Psoas muscle (tissue), 7 donors: ENCODE measurements at regions not wholly inside any gene's neighbourhood (a gene's known extent, or its start where the extent isn't known, plus 50 kb on each side); places are given as distances from the start of the nearest gene placed in this dataset.
"Not testable (repeated sequence)": the region's sequence is repeated elsewhere in the genome, so short reads cannot be mapped to it uniquely, and the experiment has no call there.

Experiments used
- ATAC-seq, 4 donors: fragments of 200-7000 bp; cut with Tn5 transposase; one replicate each; pipeline ENCODE4 v1.9.1; 2020; ENCODE audit warnings: moderate library complexity in 3 of 4, mild to moderate bottlenecking in 2 of 4
- DNase-seq, 2 donors: peaks; one replicate each; pipeline ENCODE4 v3.0.0-alpha.2; 2020
- H3K27ac ChIP-seq: fragments of 200-600 bp; one replicate; pipeline ENCODE4 v1.8.0; 2022
- H3K27me3 ChIP-seq, 3 donors: fragments of 200-600 bp in 1 of 3; one replicate each; pipeline versions ENCODE4 v1.6.1 to v1.8.0; 2013 to 2022; ENCODE audit warnings: low read length in 2 of 3, mild to moderate bottlenecking in 2 of 3, moderate library complexity in 1 of 3; ENCODE audit not compliant: insufficient read depth in 3 of 3
- H3K36me3 ChIP-seq, 2 donors: fragments of 200-600 bp in 1 of 2; one replicate each; pipeline versions ENCODE4 v1.6.1 to v1.8.0; 2013 to 2022; ENCODE audit warnings: low read depth in 1 of 2, mild to moderate bottlenecking in 1 of 2, moderate library complexity in 1 of 2; ENCODE audit not compliant: insufficient read depth in 1 of 2
- H3K4me1 ChIP-seq: fragments of 200-600 bp; one replicate; pipeline ENCODE4 v1.8.0; 2022
- H3K4me3 ChIP-seq: fragments of 200-600 bp; one replicate; pipeline ENCODE4 v1.8.0; 2022; ENCODE audit warnings: mild to moderate bottlenecking
- H3K9me3 ChIP-seq: fragments of 200-600 bp; one replicate; pipeline ENCODE4 v1.8.0; 2022
- WGBS, 3 donors: extraction: QIAGEN DNeasy Blood & Tissue Kit; methylation state at CpG; one replicate each; pipeline versions ENCODE4 v1.1.6 to v1.1.7; 2013; 5-methylcytosine and 5-hydroxymethylcytosine counted together
- intact Hi-C, 2 donors: fragments of 100-400 bp; cut with DNase I; formaldehyde crosslinking; loops; one replicate each; pipeline versions ENCODE4 v1.11.0 to v1.14.2; 2022
- TF ChIP-seq, protein P1 (sequence below): fragments of 200-600 bp; IDR thresholded peaks from one replicate; pipeline ENCODE4 v1.8.0; 2022; ENCODE audit warnings: antibody characterized with exemption
- donor health status: healthy with polysubstance abuse.
- donor health status: DM: no; HTN: no; CAD: no; lungs with moderate emphysema.
- donor health status: Bipolar disorder and iron deficiency.
- donor health status: healthy.
- donor health status: DM: yes; HTN: yes; CAD: no.
- donor health status: DM: no; HTN: no; CAD: no.
- donor health status: DM: yes; HTN: yes; CAD: no.

DNA sequence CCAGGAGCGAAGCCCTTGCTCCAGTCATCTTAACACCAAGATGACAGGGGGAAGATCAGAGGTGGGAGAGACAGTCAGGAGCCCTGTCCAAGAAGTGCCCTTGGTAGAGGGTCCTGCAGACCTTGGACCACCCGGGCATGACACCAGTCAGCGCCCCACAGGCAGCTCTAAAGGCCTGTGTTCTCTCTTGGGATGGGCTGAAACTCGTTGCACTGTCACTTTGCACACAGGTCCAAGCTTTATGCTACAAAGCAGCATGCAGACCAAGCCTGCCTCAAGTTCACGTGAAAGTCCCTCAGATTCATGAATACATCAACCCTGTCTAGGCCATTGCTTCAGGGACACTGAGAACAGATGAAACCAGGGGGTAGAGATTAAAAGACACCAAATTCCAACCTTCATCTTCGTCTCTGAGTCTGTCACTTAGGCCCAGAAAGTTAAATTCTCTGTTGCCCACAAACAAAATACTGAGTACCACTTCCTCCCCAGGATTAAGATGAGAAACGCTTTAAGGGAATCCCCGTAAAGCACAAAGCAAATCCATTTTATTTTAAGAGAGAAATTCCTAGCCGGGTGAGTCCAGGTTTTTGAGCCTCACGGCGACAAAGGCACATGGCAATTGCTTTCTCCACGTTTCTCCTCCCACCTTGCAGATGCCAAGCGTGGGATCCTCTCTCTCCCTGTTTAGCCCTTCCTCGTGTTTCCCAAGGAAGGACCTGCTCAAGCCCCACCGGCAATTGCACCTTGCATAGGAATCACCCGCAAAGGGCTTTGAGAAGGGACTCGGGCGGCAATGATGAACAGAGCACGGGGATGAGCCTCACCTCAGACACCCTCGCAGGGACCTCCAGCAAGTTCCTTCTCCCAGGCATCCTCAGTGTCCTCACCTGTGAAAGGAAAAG is 75.0 kb upstream of the ID2 start:
- WGBS, 3 donors: 83 to 90% (median 87%) methylated on average over 20 of the region's 20 CpGs
- intact Hi-C loops: no loop called here
- TF ChIP-seq, protein P1, sequence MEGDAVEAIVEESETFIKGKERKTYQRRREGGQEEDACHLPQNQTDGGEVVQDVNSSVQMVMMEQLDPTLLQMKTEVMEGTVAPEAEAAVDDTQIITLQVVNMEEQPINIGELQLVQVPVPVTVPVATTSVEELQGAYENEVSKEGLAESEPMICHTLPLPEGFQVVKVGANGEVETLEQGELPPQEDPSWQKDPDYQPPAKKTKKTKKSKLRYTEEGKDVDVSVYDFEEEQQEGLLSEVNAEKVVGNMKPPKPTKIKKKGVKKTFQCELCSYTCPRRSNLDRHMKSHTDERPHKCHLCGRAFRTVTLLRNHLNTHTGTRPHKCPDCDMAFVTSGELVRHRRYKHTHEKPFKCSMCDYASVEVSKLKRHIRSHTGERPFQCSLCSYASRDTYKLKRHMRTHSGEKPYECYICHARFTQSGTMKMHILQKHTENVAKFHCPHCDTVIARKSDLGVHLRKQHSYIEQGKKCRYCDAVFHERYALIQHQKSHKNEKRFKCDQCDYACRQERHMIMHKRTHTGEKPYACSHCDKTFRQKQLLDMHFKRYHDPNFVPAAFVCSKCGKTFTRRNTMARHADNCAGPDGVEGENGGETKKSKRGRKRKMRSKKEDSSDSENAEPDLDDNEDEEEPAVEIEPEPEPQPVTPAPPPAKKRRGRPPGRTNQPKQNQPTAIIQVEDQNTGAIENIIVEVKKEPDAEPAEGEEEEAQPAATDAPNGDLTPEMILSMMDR: no peak
- no peak overlapping the region for H3K4me3 ChIP-seq
- DNase-seq (no peak), ATAC-seq (no peak)
- no peaks in the 10 kb centered on the region for H3K9me3 ChIP-seq
- no peaks in the 10 kb centered on the region for H3K36me3 ChIP-seq
- H3K27me3 ChIP-seq: peaks cover 0 to 4% (median 0%) of the 10 kb centered on the region in 3 donors
- H3K27ac ChIP-seq: no peak overlapping the region
- H3K4me1 ChIP-seq: no peaks in the 10 kb centered on the region

DNA sequence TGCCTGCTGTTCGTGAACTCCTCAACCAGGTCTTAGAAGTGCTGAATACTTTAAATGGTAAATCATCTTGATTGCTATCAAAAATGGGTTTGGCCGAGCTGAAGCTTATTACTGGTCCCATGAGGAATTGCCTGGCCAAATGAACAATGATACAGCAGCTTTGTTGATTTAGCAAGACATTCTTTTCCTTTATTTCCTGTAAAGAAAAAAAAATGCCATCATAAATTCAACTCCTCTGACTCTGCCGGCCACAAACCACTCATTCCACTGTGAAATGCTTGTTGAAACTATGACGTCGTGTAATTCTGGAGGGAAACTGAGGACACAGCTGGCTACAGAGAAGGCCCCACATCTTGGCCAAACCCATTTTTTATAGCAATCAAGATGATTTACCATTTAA is 74.2 kb upstream of the ID2 start:
- no peaks in the 10 kb centered on the region for H3K4me1 ChIP-seq
- ATAC-seq (no peak), DNase-seq (no peak)
- no peaks in the 10 kb centered on the region for H3K36me3 ChIP-seq
- H3K4me3 ChIP-seq: no peak overlapping the region
- no peak overlapping the region for H3K27ac ChIP-seq
- 59 to 71% (median 61%) methylated on average over 5 of the region's 5 CpGs for WGBS, 3 donors
- TF ChIP-seq, protein P1: no peak
- no peaks in the 10 kb centered on the region for H3K9me3 ChIP-seq
- H3K27me3 ChIP-seq: peaks cover 0 to 4% (median 0%) of the 10 kb centered on the region in 3 donors
- intact Hi-C loops: no loop called here

DNA sequence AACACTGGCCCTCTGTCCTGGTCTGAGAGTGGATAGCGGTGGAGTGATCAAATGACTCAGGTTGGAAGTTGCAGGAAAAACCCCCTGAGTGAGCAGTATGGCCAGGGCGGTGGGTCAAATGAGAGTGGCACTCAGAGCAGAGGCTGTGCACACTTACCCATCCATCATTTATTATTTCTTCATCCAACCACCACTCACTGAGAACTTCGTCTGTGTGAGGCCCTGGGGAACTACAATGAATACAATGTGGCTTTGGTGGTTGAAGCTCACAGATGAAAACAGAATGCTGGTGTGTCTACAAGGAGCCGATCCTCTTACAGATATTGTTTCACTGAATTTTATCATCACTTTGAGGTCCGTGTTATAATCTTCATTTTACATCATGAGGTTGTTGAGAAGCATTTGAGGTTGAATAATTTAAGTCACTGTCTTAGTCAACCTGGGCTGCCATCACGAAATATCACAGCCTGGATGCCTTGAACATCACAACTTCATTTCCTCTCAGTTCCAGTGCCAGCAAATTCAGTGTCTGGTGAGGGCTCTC is 73.4 kb upstream of the ID2 start:
- 86 to 94% (median 87%) methylated on average over 6 of the region's 6 CpGs for WGBS, 3 donors
- peaks cover 0 to 4% (median 0%) of the 10 kb centered on the region in 3 donors for H3K27me3 ChIP-seq

DNA sequence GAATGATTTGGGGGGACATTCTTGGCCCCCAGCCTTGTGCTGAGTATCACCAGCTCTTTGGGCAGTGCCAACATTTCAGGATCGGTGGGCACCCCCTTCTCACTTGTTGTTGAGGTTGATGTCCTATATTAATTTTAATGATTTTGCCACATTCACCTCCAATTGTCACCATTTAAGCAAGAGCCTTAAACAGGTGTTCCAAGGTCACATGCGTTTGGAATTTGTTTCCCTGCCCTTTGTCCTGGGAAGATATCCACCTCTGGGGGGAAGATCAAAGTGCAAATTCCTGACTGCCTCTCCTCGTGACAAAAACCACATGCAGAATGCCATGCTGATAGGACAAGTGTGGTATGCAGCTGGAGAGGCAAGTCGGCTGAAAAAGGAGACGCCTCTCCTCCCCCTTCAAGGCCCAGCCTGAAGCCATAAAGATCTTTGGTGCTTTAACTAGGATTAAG is 72.5 kb upstream of the ID2 start:
- DNase-seq: no peak
- whole genome bisulfite sequencing, 3 donors: 45 to 54% (median 49%) methylated on average over 5 of the region's 5 CpGs
- Histone ChIP-seq H3K9me3 (no peaks in the 10 kb centered on the region), H3K27ac (no peak overlapping the region), H3K27me3 (peaks cover 0 to 4% (median 0%) of the 10 kb centered on the region in 3 donors), H3K36me3 (no peaks in the 10 kb centered on the region), H3K4me1 (no peaks in the 10 kb centered on the region), H3K4me3 (no peak overlapping the region)
- ATAC-seq: no peak
- TF ChIP-seq, protein P1: no peak
- intact Hi-C loops: no loop called here

More for the DNA sequence above, 73.4 kb upstream of the ID2 start:
- H3K36me3 ChIP-seq: no peaks in the 10 kb centered on the region
- ATAC-seq (no peak), DNase-seq (no peak)
- intact Hi-C loops: no loop called here
- H3K4me3 ChIP-seq: no peak overlapping the region
- H3K27ac ChIP-seq: no peak overlapping the region
- no peaks in the 10 kb centered on the region for H3K9me3 ChIP-seq
- TF ChIP-seq, protein P1: no peak
- no peaks in the 10 kb centered on the region for H3K4me1 ChIP-seq

DNA sequence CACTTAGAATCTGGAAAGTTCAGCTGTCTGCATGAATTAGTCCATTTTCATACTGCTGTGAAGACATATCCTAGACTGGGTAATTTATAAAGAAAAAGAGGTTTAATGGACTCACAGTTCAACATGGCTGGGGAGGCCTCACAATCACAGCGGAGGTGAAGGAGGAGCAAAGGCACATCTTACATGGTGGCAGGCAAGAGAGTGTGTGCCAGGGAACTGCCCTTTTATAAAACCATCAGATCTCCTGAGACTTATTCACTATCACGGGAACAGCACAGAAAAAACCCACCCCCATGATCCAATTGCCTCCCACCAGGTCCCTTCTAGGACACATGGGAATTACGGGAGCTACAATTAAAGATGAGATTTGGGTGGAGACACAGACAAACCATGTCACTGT is 71.1 kb upstream of the ID2 start:
- ATAC-seq, H3K36me3 ChIP-seq, H3K4me1 ChIP-seq, intact Hi-C loops, H3K4me3 ChIP-seq, DNase-seq, H3K27ac ChIP-seq, H3K27me3 ChIP-seq, H3K9me3 ChIP-seq: not testable (repeated sequence)
- WGBS, 3 donors: 59 to 77% (median 72%) methylated on average over 3 of the region's 3 CpGs
